Limb (tissue), 2 donors: ENCODE measurements at regions not wholly inside any gene's neighbourhood (a gene's known extent, or its start where the extent isn't known, plus 50 kb on each side); places are given as distances from the start of the nearest gene placed in this dataset.
"Not testable (repeated sequence)": the region's sequence is repeated elsewhere in the genome, so short reads cannot be mapped to it uniquely, and the experiment has no call there.

Experiments used
- DNase-seq, 2 donors: peaks; one replicate each; pipeline ENCODE4 v3.0.0-alpha.2; 2016; ENCODE audit errors: extremely low spot score in 2 of 2

GRCh38 chr12:53870117-53870516 lies 68.5 kb upstream of the HOXC13 start:
- DNase-seq: no peak

- DNase-seq: no peak
Measured at GRCh38 chr12:53871367-53871766, 67.3 kb upstream of the HOXC13 start.

GRCh38 chr12:53872367-53872766 lies 66.3 kb upstream of the HOXC13 start:
- DNase-seq: no peak

GRCh38 chr12:53877961-53878360 lies 60.7 kb upstream of the HOXC13 start:
- DNase-seq: not testable (repeated sequence)

GRCh38 chr12:53887006-53887405 lies 51.6 kb upstream of the HOXC13 start:
- no peak for DNase-seq

GRCh38 chr12:53887881-53888280 lies 50.8 kb upstream of the HOXC13 start:
- DNase-seq: no peak
